HG03045 (cell line): ENCODE measurements at regions not wholly inside any gene's neighbourhood (a gene's known extent, or its start where the extent isn't known, plus 50 kb on each side); places are given as distances from the start of the nearest gene placed in this dataset.

Experiments used
- ATAC-seq: cut with Tn5 transposase; IDR thresholded peaks from one replicate; pipeline ENCODE4 v1.9.1; 2021; ENCODE audit warnings: mild to moderate bottlenecking, moderate library complexity; ENCODE audit not compliant: unreplicated experiment

- no peak for ATAC-seq
Observed at GRCh38 chr18:79608999-79609461, 70.6 kb upstream of the CTDP1 start.

- no peak for ATAC-seq
Observed at GRCh38 chr18:79609841-79610281, 69.7 kb upstream of the CTDP1 start.

- no peak for ATAC-seq
Observed at GRCh38 chr18:79610461-79611039, 69.1 kb upstream of the CTDP1 start.

GRCh38 chr18:79611040-79611681, 68.4 kb upstream of the CTDP1 start:
- ATAC-seq = no peak

- ATAC-seq = no peak
Observed at GRCh38 chr18:79612291-79613108, 67.1 kb upstream of the CTDP1 start.

- ATAC-seq = no peak
Observed at GRCh38 chr18:79613186-79613931, 66.2 kb upstream of the CTDP1 start.

- ATAC-seq = no peak
Observed at GRCh38 chr18:79614211-79614955, 65.2 kb upstream of the CTDP1 start.

- ATAC-seq = no peak
Observed at GRCh38 chr18:79615091-79615490, 64.5 kb upstream of the CTDP1 start.

- ATAC-seq = no peak
Observed at GRCh38 chr18:79615586-79615985, 64.0 kb upstream of the CTDP1 start.

GRCh38 chr18:79616651-79617510, 62.7 kb upstream of the CTDP1 start:
- no peak for ATAC-seq

- no peak for ATAC-seq
Observed at GRCh38 chr18:79617511-79618500, 61.8 kb upstream of the CTDP1 start.

- no peak for ATAC-seq
Observed at GRCh38 chr18:79620576-79621165, 58.9 kb upstream of the CTDP1 start.

GRCh38 chr18:79621501-79621900, 58.1 kb upstream of the CTDP1 start:
- ATAC-seq = no peak

- no peak for ATAC-seq
Observed at GRCh38 chr18:79622004-79622403, 57.6 kb upstream of the CTDP1 start.

- peak; percentile 16 for ATAC-seq
Observed at GRCh38 chr18:79624356-79625170, 55.0 kb upstream of the CTDP1 start.

GRCh38 chr18:79625195-79625923, 54.2 kb upstream of the CTDP1 start:
- ATAC-seq = peak; percentile 59
